ENCODE measurements at regions not wholly inside any gene's neighbourhood (a gene's known extent, or its start where the extent isn't known, plus 50 kb on each side); places are given as distances from the start of the nearest gene placed in this dataset.

DNA sequence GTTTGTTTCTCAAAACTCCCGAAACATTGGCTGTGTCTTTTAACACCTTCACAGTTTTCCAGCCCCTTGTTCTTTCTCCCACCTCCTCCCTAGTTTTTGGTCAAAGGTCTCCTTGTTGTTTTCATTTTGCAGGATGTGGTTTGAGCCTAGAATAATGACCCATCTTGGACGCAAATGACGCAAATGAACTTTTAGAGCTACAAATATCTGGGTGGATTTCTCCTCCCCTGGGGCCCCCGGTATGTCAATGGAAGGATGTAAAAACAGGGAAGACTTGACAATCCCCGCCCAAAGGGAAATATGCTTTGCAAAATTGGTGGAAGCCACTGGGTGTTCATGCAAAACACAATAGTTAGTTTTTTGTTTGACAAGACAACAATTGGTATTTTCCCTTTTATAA is 236.0 kb upstream of the IRX3 start:
- Histone ChIP-seq H2BK120ac (ENCODE audit: low read depth, low read length) (no peak overlapping the region), H3K79me1 (replicated peaks; ENCODE audit: low read length, poor library complexity, severe bottlenecking) (no peaks in the 10 kb centered on the region), H2BK5ac (ENCODE audit: low read depth, low read length, poor library complexity, severe bottlenecking) (no peak overlapping the region), H3K4me2 (ENCODE audit: low read length, poor library complexity, severe bottlenecking) (no peak overlapping the region), H2BK12ac (ENCODE audit: low read length in 2 of 2) (no peak overlapping the region), H3K18ac (ENCODE audit: low read depth in 1 of 2, low read length in 2 of 2) (no peak overlapping the region), H2AFZ (ENCODE audit: low read depth, low read length) (no peak overlapping the region), H3K36me3 (ENCODE audit: control insufficient read depth in 1 of 2, insufficient read depth in 2 of 2, low read depth in 1 of 2, low read length in 2 of 2) (no peaks in the 10 kb centered on the region), H2BK15ac (ENCODE audit: low read depth, poor library complexity, severe bottlenecking) (no peak overlapping the region), H3K23ac (ENCODE audit: low read length in 2 of 2) (no peak overlapping the region), H3K9me3 (ENCODE audit: control insufficient read depth, low read length) (peaks cover 21% of the 10 kb centered on the region), H3K27ac (ENCODE audit: low read length, poor library complexity, severe bottlenecking) (no peak overlapping the region), H3K4me3 (ENCODE audit: insufficient read depth in 1 of 2, low read depth in 1 of 2, low read length in 2 of 2) (no peak overlapping the region), H4K91ac (ENCODE audit: low read length) (no peak overlapping the region), H3K27me3 (ENCODE audit: control insufficient read depth in 1 of 2, insufficient read depth in 1 of 2, low read length in 2 of 2) (no peaks in the 10 kb centered on the region), H3K4me1 (ENCODE audit: control insufficient read depth, insufficient read depth, low read depth, low read length) (no peaks in the 10 kb centered on the region), H4K8ac (ENCODE audit: low read length) (no peak overlapping the region), H3K14ac (ENCODE audit: low read length in 2 of 2) (no peak overlapping the region), H2AK5ac (ENCODE audit: low read length, severe bottlenecking) (no peak overlapping the region), H3K9ac (ENCODE audit: low read length) (no peak overlapping the region), H3K4ac (ENCODE audit: low read depth in 1 of 2, low read length in 2 of 2) (no peak overlapping the region)
- WGBS, result 76% methylated on average over 4 of the region's 5 CpGs
- DNase-seq, result no peak

DNA sequence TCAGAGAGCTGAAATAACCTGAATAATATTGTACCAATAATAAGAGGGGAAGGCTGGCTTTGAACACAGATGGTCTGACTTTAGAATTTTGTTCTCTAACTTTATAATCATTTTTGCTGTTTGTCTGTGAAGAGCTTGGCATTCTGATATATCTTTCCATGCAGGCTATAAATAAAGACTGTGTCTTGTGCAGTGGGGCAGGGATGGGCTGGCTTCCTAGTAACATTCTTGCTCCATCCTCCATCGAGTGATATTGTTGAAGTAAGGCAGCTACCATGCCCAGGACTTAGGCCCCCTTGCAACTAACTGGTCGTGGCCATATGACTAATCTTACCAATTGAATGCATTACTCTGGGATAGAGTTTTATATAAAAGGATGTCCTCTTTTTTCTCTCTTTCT is 234.7 kb upstream of the IRX3 start:
- H3K14ac ChIP-seq (ENCODE audit: low read length in 2 of 2), result no peak overlapping the region
- no peak overlapping the region for H4K8ac ChIP-seq (ENCODE audit: low read length)
- 100% methylated on average over 1 of the region's 2 CpGs for WGBS
- no peak overlapping the region for H2BK15ac ChIP-seq (ENCODE audit: low read depth, poor library complexity, severe bottlenecking)
- H3K9me3 ChIP-seq (ENCODE audit: control insufficient read depth, low read length), result peaks cover 23% of the 10 kb centered on the region
- H2BK5ac ChIP-seq (ENCODE audit: low read depth, low read length, poor library complexity, severe bottlenecking), result no peak overlapping the region
- H2BK12ac ChIP-seq (ENCODE audit: low read length in 2 of 2), result no peak overlapping the region
- no peak overlapping the region for H2AFZ ChIP-seq (ENCODE audit: low read depth, low read length)
- no peak overlapping the region for H3K27ac ChIP-seq (ENCODE audit: low read length, poor library complexity, severe bottlenecking)
- no peak overlapping the region for H2BK120ac ChIP-seq (ENCODE audit: low read depth, low read length)
- no peak overlapping the region for H3K4me2 ChIP-seq (ENCODE audit: low read length, poor library complexity, severe bottlenecking)
- no peak overlapping the region for H3K18ac ChIP-seq (ENCODE audit: low read depth in 1 of 2, low read length in 2 of 2)
- no peaks in the 10 kb centered on the region for H3K4me1 ChIP-seq (ENCODE audit: control insufficient read depth, insufficient read depth, low read depth, low read length)
- no peak overlapping the region for H3K4me3 ChIP-seq (ENCODE audit: insufficient read depth in 1 of 2, low read depth in 1 of 2, low read length in 2 of 2)
- H3K27me3 ChIP-seq (ENCODE audit: control insufficient read depth in 1 of 2, insufficient read depth in 1 of 2, low read length in 2 of 2), result no peaks in the 10 kb centered on the region
- H3K36me3 ChIP-seq (ENCODE audit: control insufficient read depth in 1 of 2, insufficient read depth in 2 of 2, low read depth in 1 of 2, low read length in 2 of 2), result no peaks in the 10 kb centered on the region
- no peak for DNase-seq
- H2AK5ac ChIP-seq (ENCODE audit: low read length, severe bottlenecking), result no peak overlapping the region
- H3K9ac ChIP-seq (ENCODE audit: low read length), result no peak overlapping the region
- no peak overlapping the region for H3K23ac ChIP-seq (ENCODE audit: low read length in 2 of 2)
- H3K4ac ChIP-seq (ENCODE audit: low read depth in 1 of 2, low read length in 2 of 2), result no peak overlapping the region
- H4K91ac ChIP-seq (ENCODE audit: low read length), result no peak overlapping the region
- H3K79me1 ChIP-seq (replicated peaks; ENCODE audit: low read length, poor library complexity, severe bottlenecking), result no peaks in the 10 kb centered on the region

DNA sequence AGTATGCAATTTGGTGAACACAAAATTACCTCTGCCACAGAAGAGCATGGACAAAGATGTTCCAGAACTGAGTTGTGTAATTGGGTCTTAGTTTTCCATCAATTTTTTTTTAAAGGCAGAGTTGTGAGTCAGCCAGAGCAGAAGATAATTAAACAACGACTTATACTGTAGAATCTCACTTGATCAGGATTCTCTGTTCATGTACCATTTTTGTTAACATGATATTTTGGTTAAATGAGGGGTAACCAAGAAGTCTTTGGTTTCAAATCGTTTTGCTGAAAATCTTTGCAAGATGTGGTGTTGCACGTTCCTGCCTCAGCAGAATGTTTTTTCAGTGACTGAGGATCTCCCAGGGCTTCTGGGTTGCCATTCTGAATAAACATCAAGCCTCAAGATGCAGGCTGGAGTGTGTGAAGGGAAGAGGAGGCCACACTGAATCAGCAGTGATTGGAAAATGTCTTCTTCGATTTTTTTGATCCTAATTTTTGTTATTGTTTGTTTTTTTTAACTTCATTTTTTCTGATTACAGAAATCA is 232.6 kb upstream of the IRX3 start:
- Histone ChIP-seq H3K18ac (ENCODE audit: low read depth in 1 of 2, low read length in 2 of 2) (no peak overlapping the region), H3K27ac (ENCODE audit: low read length, poor library complexity, severe bottlenecking) (no peak overlapping the region), H2BK5ac (ENCODE audit: low read depth, low read length, poor library complexity, severe bottlenecking) (no peak overlapping the region), H4K8ac (ENCODE audit: low read length) (no peak overlapping the region), H3K23ac (ENCODE audit: low read length in 2 of 2) (no peak overlapping the region), H3K9me3 (ENCODE audit: control insufficient read depth, low read length) (peaks cover 12% of the 10 kb centered on the region), H3K9ac (ENCODE audit: low read length) (no peak overlapping the region), H3K14ac (ENCODE audit: low read length in 2 of 2) (no peak overlapping the region), H3K79me1 (replicated peaks; ENCODE audit: low read length, poor library complexity, severe bottlenecking) (no peaks in the 10 kb centered on the region), H3K4me2 (ENCODE audit: low read length, poor library complexity, severe bottlenecking) (no peak overlapping the region), H2BK15ac (ENCODE audit: low read depth, poor library complexity, severe bottlenecking) (no peak overlapping the region), H3K4me1 (ENCODE audit: control insufficient read depth, insufficient read depth, low read depth, low read length) (no peaks in the 10 kb centered on the region), H4K91ac (ENCODE audit: low read length) (no peak overlapping the region), H3K4me3 (ENCODE audit: insufficient read depth in 1 of 2, low read depth in 1 of 2, low read length in 2 of 2) (no peak overlapping the region), H2AK5ac (ENCODE audit: low read length, severe bottlenecking) (no peak overlapping the region), H3K4ac (ENCODE audit: low read depth in 1 of 2, low read length in 2 of 2) (no peak overlapping the region), H3K36me3 (ENCODE audit: control insufficient read depth in 1 of 2, insufficient read depth in 2 of 2, low read depth in 1 of 2, low read length in 2 of 2) (no peaks in the 10 kb centered on the region), H3K27me3 (ENCODE audit: control insufficient read depth in 1 of 2, insufficient read depth in 1 of 2, low read length in 2 of 2) (peaks cover 0 to 8% of the 10 kb centered on the region in 2 experiments), H2BK120ac (ENCODE audit: low read depth, low read length) (no peak overlapping the region), H2AFZ (ENCODE audit: low read depth, low read length) (no peak overlapping the region), H2BK12ac (ENCODE audit: low read length in 2 of 2) (no peak overlapping the region)
- DNase-seq, result peak; percentile 1
- WGBS, result 91% methylated on average over 2 of the region's 4 CpGs

DNA sequence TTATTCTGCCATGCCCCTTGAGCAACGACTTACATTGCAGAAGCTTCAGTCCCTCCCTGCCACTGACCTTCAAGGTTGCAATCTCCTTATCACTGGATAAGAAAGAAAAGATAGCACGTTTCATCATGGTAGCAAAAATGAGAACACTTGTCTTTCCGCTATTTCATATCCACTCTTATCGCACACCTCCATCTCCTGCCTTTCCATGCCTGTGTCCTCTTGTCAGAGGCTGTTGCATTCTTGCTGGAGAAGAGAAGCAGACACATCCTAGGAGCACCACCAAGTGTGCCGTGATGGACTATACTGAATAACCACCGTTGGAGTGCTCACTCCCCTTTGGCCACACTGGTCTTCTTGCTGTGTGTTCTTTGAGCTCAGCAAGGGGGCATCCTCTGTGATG is 230.6 kb upstream of the IRX3 start:
- Histone ChIP-seq H4K91ac (ENCODE audit: low read length) (no peak overlapping the region), H4K8ac (ENCODE audit: low read length) (no peak overlapping the region), H2AK5ac (ENCODE audit: low read length, severe bottlenecking) (no peak overlapping the region), H3K36me3 (ENCODE audit: control insufficient read depth in 1 of 2, insufficient read depth in 2 of 2, low read depth in 1 of 2, low read length in 2 of 2) (no peaks in the 10 kb centered on the region), H3K79me1 (replicated peaks; ENCODE audit: low read length, poor library complexity, severe bottlenecking) (no peaks in the 10 kb centered on the region), H3K27ac (ENCODE audit: low read length, poor library complexity, severe bottlenecking) (no peak overlapping the region), H2BK5ac (ENCODE audit: low read depth, low read length, poor library complexity, severe bottlenecking) (no peak overlapping the region), H3K4ac (ENCODE audit: low read depth in 1 of 2, low read length in 2 of 2) (no peak overlapping the region), H2BK15ac (ENCODE audit: low read depth, poor library complexity, severe bottlenecking) (no peak overlapping the region), H3K23ac (ENCODE audit: low read length in 2 of 2) (no peak overlapping the region), H3K4me2 (ENCODE audit: low read length, poor library complexity, severe bottlenecking) (no peak overlapping the region), H2BK12ac (ENCODE audit: low read length in 2 of 2) (no peak overlapping the region), H3K9me3 (ENCODE audit: control insufficient read depth, low read length) (peaks cover 12% of the 10 kb centered on the region), H3K27me3 (ENCODE audit: control insufficient read depth in 1 of 2, insufficient read depth in 1 of 2, low read length in 2 of 2) (peaks cover 0 to 19% of the 10 kb centered on the region in 2 experiments), H3K9ac (ENCODE audit: low read length) (no peak overlapping the region), H3K4me3 (ENCODE audit: insufficient read depth in 1 of 2, low read depth in 1 of 2, low read length in 2 of 2) (no peak overlapping the region), H2BK120ac (ENCODE audit: low read depth, low read length) (no peak overlapping the region), H3K14ac (ENCODE audit: low read length in 2 of 2) (peak overlapping the region in 1 of 2 experiments; percentile 77), H2AFZ (ENCODE audit: low read depth, low read length) (no peak overlapping the region), H3K4me1 (ENCODE audit: control insufficient read depth, insufficient read depth, low read depth, low read length) (no peaks in the 10 kb centered on the region), H3K18ac (ENCODE audit: low read depth in 1 of 2, low read length in 2 of 2) (no peak overlapping the region)
- no peak for DNase-seq
- 72% methylated on average over 6 of the region's 6 CpGs for WGBS
